NOMO-1 (cell line): ENCODE measurements at regions not wholly inside any gene's neighbourhood (a gene's known extent, or its start where the extent isn't known, plus 50 kb on each side); places are given as distances from the start of the nearest gene placed in this dataset.
"Not testable (repeated sequence)": the region's sequence is repeated elsewhere in the genome, so short reads cannot be mapped to it uniquely, and the experiment has no call there.

Source experiments
- DNase-seq, 2 experiments: peaks; one replicate each; lab custom pipeline; 2025; ENCODE audit not compliant: unreplicated experiment in 2 of 2; lab: John Stamatoyannopoulos, UW

DNA sequence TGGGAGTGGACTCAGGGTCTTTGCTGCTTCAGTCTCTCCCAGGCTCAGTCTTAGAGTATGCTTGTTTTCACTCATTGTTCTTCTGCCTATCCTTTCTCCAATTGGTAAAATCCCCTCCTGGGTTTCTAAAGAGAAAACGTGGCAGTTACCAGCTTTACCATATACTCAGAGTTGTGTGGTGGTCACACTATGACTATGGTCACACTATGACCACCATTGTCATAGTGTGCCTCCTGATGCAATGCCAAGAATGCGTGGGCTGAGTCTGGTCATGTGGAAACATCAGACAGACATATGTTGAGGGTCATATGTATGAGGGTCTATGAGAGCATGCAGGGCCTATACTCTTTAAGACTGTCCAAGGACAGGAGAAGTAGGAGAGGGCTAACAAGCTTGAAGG is 326.5 kb upstream of the PRR16 start:
- DNase-seq: no peak

GRCh38 chr5:120139039-120139438 is 325.1 kb upstream of the PRR16 start:
- DNase-seq: peak; percentile 41 to 63

GRCh38 chr5:120140501-120140900 is 323.6 kb upstream of the PRR16 start:
- DNase-seq: peak in 1 of 2 experiments; percentile 38

DNA sequence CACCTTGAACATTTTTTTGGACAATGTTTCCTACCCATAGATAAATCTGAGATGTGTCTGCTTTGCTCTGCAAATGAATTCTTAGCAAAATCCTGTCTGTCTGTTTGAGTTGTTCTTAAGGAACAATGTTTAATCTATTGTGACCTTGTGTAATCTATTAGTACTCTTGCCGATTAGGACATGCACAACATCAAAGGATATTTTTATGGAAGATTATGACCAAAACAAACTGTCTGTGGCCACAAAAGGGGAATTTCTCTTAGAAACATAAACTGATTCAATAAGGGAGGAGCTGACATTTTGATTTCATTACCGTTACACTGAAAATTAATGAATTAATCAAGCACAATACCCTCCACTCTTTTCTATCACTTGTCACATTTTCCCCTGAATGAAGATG is 323.0 kb upstream of the PRR16 start:
- DNase-seq: no peak

- no peak for DNase-seq
Measured at GRCh38 chr5:120146787-120147186, 317.3 kb upstream of the PRR16 start.

- not testable (repeated sequence) for DNase-seq
Measured at GRCh38 chr5:120147911-120148310, 316.2 kb upstream of the PRR16 start.

DNA sequence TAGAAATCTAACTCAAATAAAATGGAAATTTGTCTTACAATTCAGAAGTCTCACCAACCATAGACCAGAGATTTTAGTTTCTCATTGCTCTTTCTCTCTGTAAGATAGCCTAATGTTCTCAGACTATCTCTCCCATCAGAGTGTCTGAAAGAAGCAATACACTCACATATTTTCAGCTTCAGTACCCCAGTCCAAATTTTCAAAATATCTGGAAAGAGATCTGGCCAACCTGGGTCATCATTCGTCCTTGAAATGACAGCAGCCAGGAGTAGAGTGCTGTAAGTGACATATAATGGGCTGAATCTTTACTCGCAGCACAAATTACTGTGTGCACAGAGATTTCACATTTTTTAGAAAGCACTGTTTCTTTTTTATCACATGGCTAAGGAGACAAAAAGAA is 313.3 kb upstream of the PRR16 start:
- DNase-seq: no peak

DNA sequence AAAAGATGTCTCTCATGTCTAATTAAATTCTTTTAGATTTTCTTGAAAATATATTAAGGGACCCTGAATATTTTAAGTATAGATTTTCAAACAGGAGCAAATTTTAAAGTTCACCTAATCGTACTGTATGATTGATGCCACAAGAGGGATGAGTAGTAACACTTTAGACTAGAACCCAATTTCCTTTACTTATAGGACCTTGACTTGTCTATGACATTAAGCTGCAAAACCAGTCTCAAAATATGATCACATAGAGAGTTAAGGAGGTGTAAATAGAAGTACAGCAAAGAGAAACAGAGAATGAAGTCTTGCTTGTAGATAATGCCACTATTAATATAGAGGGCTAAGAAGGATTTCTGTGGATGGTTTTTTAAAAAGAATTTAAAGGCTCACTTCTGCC is 312.9 kb upstream of the PRR16 start:
- DNase-seq: no peak

DNA sequence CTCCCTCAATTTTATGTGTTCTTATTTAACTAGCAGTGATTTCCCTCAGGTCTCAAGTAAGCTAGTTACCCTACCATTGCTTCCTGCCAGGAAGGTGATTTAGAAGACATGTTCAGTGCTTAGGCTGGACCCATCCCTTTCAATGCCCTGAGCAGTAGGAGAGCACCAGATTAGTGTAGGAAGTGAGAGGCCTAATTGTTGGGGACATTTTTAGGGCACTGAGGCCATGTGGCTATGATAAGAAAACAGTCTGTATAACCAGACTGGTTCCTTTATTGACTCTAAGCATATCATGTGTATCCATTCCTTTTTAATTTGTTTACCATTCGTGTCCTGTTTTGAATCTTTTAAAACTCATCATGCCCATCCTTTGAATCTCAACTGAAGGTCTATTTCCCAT is 312.3 kb upstream of the PRR16 start:
- DNase-seq: no peak

- DNase-seq: no peak
Measured at GRCh38 chr5:120152472-120152871, 311.6 kb upstream of the PRR16 start.

- no peak for DNase-seq
Measured at GRCh38 chr5:120152931-120153330, 311.2 kb upstream of the PRR16 start.

GRCh38 chr5:120153551-120153950 is 310.5 kb upstream of the PRR16 start:
- DNase-seq: no peak

DNA sequence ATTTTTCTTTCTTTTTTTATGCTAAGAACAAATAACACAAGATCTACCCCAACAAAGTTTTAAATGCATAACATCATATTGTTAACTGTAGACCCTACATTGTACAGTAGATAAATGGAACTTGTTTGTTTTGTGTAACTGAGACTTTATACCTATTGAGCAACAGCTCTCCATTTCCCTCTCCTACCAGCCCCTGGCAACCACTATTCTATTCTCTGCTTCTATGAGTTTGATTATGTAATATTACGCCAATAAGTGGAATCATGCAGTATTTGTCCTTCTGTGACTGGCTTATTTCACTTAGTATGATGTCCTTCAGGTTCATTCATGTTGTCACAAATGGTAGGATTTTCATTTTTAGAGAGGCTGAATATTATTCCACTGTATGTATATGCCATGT is 308.2 kb upstream of the PRR16 start:
- peak in 1 of 2 experiments; percentile 76 for DNase-seq

- no peak for DNase-seq
Measured at GRCh38 chr5:120158211-120158610, 305.9 kb upstream of the PRR16 start.

DNA sequence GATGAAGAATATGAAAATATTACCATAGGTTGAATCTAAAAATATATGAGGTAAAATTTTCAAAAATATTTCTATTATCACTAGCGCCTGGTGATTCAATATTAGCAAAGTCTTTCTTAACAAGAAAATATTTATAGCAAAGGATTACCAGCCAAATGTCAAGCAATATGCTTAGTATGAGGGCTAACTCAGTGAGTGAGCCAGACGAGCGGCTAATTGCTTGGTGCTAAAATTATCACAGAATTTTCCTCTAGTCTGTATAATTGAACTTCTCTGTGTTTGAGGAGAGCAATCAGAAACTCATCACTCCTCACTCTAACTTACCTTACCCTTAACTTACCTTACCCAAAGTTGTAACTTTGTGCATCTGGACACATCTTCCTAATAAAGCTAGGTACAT is 304.9 kb upstream of the PRR16 start:
- no peak for DNase-seq

- DNase-seq: no peak
Measured at GRCh38 chr5:120160124-120160895, 303.8 kb upstream of the PRR16 start.

GRCh38 chr5:120162321-120162720 is 301.8 kb upstream of the PRR16 start:
- DNase-seq: no peak

- no peak for DNase-seq
Measured at GRCh38 chr5:120164037-120164436, 300.1 kb upstream of the PRR16 start.

DNA sequence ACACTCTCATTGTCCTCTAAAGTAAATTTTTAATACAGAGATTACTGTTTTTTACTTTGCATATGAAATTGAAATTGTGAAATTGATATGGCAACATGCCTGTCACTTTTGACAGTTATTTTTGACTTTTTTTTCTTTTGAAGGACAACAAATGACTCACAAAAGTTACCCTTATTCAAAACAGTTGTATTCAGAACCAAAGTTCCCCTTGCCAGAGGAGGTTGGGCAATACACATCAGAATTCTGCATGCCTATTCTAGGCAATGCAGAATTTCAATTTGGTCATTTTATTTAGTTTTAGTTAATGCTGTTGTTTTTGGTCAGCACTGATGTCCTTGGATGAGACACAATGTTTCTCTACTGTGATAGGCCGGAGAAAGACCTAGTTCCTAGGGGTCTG is 299.1 kb upstream of the PRR16 start:
- DNase-seq: no peak

DNA sequence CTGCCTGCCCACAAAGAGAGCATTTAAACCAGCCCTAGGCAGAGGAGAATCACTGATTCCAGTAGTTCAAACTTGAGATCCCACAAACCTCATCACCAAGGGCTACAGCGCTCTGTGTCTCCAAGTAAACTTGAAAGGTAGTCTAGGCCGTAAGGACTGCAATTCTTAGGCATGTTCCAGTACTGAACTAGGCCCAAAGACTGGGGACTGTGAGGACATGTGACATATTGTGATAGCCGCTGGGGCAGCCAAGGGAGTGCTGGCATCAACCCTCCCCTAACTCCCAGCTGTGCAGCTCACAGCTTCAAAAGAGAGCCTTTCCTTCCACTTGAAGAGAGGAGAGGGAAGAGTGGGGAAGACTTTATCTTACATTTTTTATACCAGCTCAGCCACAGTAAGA is 291.0 kb upstream of the PRR16 start:
- no peak for DNase-seq

GRCh38 chr5:120174089-120174488 is 290.0 kb upstream of the PRR16 start:
- DNase-seq: no peak

GRCh38 chr5:120181238-120181637 is 282.9 kb upstream of the PRR16 start:
- DNase-seq: not testable (repeated sequence)

GRCh38 chr5:120194650-120195049 is 269.4 kb upstream of the PRR16 start:
- DNase-seq: not testable (repeated sequence)
